Astrocyte of the cerebellum (primary cell): ENCODE measurements at regions not wholly inside any gene's neighbourhood (a gene's known extent, or its start where the extent isn't known, plus 50 kb on each side); places are given as distances from the start of the nearest gene placed in this dataset.

Source experiments
- DNase-seq: peaks from one replicate; pipeline ENCODE4 v3.0.0-alpha.2; 2011; ENCODE audit warnings: low read depth
- H3K4me3 ChIP-seq: 2 replicates; pipeline ENCODE4 v1.5.1; 2011; ENCODE audit warnings: mild to moderate bottlenecking, low read depth, low read length, moderate library complexity
- in situ Hi-C: cut with HindIII; loops from 2 replicates; pipeline ENCODE4 v1.10.0; 2017; ENCODE audit warnings: low sequenced_read_pairs
- TF ChIP-seq, protein P1 (sequence below): IDR thresholded peaks from 2 replicates; pipeline ENCODE4 v1.5.1; 2012; ENCODE audit warnings: low read length, low read depth, moderate library complexity, mild to moderate bottlenecking; ENCODE audit errors: missing control alignments

DNA sequence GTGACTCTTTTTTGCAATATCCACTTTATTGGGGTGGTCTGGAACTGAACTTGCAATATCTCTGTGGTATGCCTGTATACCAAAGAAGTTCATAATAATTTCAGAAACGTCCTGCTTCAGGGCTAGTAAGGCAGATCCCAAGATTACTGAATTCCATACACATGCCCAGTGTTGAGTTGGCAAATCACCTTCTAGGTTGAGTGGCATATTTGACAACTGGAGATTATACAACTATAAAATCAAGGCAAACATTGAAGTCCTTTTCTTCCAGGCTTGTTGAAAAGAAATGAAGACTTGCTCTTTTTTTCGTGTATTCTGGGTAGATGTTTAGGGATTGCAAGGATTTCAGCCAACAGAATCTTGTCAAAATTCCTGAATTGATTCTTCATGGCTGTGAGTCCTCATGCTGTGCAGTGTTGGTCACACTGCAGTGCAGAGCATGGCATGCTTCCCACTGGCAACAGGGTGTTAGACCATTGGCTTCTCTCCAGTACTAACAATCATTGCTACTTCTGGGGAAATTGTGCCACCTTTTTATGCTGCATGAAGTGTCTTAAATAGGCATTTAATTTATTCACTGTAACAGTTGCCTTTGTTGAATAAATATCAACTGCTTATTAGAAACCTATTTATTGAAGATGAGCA, 367.1 kb upstream of the ADGRL4 start:
- in situ Hi-C loops, result no loop called here
- TF ChIP-seq, protein P1, sequence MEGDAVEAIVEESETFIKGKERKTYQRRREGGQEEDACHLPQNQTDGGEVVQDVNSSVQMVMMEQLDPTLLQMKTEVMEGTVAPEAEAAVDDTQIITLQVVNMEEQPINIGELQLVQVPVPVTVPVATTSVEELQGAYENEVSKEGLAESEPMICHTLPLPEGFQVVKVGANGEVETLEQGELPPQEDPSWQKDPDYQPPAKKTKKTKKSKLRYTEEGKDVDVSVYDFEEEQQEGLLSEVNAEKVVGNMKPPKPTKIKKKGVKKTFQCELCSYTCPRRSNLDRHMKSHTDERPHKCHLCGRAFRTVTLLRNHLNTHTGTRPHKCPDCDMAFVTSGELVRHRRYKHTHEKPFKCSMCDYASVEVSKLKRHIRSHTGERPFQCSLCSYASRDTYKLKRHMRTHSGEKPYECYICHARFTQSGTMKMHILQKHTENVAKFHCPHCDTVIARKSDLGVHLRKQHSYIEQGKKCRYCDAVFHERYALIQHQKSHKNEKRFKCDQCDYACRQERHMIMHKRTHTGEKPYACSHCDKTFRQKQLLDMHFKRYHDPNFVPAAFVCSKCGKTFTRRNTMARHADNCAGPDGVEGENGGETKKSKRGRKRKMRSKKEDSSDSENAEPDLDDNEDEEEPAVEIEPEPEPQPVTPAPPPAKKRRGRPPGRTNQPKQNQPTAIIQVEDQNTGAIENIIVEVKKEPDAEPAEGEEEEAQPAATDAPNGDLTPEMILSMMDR, result no peak
- no peak overlapping the region for H3K4me3 ChIP-seq
- peak; percentile 59 for DNase-seq

DNA sequence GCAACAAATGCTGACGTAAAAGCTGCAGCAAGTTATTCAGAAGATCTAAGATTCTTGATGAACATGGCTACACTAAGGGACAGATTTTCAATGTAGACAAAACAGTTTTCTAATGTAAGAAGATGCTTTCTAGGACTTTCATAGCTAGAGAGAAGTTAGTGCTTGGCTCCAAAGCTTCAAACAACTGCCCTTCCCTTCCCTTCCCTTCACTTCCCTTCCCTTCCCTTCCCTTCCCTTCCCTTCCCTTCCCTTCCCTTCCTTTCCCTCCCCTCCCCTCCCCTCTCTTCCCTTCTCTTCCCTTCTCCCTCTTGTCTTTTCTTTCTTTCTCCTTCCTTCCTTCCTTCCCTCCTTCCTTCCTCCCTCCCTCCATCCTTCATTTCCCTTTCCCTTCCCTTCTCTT, 365.3 kb upstream of the ADGRL4 start:
- TF ChIP-seq, protein P1, result no peak
- DNase-seq, result no peak
- in situ Hi-C loops, result no loop called here

DNA sequence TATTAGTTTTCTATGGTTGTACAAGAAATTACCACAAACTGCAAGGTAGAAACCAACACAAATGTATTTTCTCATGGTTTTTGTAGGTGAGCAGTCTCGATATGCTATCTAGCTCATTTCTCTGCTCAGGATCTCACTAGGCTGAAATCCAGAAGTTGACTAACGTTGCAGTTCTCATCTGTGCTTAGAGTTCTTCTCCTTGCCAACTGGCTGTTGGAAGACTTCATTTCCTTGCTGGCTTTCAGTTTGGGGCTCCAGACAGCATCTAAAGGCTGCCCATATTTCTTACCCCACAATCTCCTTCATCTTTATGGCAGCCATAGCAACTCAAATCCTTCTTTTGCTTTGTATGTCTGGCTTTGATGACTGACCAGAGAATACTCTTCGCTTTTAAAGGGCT, 362.6 kb upstream of the ADGRL4 start:
- no peak overlapping the region for H3K4me3 ChIP-seq
- in situ Hi-C loops, result no loop called here
- TF ChIP-seq, protein P1, result no peak
- DNase-seq, result no peak

More for the DNA sequence above, 365.3 kb upstream of the ADGRL4 start:
- H3K4me3 ChIP-seq, result no peak overlapping the region

DNA sequence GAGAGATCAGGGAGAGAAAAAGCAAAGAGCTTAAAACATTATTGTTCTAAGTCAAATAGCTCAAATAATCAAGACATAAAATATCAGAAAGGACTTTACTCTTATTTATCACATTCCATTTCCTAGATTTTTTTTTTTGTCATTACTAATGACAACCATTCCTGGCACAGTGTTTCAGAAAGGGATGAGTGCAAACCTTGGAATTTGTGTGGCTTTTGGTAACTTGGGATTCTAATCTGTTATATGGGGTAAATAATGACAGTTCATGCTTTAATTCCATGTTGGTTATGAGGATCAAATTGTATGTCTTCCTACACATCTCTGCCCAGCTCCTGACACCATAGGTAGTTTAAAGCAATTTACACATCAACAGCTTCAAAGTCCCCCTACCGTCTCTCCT, 358.4 kb upstream of the ADGRL4 start:
- H3K4me3 ChIP-seq, result no peak overlapping the region
- no peak for DNase-seq
- TF ChIP-seq, protein P1, result no peak
- in situ Hi-C loops, result no loop called here

DNA sequence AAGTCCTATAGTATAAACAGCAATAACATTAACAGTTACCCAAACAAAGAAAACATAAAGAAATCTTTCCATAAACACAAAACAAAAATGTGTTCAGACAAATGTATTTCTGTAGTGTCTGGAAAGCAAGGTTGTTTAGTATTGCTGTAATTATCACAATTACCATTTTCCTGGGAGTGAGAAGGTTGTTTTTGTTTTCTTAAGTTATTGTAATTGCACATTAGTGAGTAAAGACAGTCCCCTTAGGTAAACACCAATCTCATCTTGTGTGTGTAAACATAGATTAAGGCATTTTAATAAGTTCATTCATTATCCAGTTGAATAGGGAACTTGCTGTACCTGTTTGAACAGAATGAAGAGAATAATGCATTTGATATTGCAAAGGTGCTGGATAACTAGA, 356.9 kb upstream of the ADGRL4 start:
- in situ Hi-C loops, result no loop called here
- no peak overlapping the region for H3K4me3 ChIP-seq
- TF ChIP-seq, protein P1, result no peak
- no peak for DNase-seq

DNA sequence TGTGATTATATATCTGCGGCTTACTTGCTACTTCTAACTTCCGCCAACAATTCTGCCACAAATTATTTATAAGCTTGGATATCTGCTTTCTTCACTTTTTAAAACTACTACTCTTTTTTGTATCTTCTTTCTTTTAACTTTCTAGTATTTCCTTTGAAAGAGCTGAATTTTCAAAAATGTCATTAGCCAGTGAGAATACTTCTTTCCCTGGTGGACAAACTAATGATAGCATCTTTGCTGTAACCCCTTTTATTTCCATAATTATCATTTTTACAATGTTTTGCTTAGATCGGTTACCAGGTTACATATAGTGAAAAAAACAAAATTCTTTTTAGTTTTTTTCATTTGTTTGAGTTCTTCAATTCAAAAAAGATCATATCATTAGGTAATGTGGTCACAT, 355.9 kb upstream of the ADGRL4 start:
- in situ Hi-C loops, result no loop called here
- H3K4me3 ChIP-seq, result no peak overlapping the region
- no peak for DNase-seq
- TF ChIP-seq, protein P1, result no peak

DNA sequence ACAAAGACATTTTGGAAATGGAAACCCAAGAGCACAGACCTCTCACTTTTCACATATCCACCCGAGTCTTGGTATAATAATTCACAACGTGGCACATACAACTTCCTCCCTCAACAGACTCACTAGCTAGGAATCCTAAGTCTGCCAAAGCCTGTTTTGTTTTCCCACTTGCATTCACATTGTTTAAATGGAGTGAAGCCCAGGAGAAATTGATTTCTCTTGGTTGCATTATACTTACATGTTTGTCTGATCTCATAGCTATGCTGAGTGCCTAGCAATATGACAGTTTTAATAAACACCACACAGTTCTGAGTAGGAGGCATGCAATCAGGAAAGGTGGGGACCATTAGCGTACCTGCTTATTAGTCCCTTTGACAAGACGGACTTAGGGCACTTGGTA, 348.6 kb upstream of the ADGRL4 start:
- TF ChIP-seq, protein P1, result no peak
- no peak overlapping the region for H3K4me3 ChIP-seq
- peak; percentile 18 for DNase-seq
- in situ Hi-C loops, result no loop called here
